ENCODE measurements at regions not wholly inside any gene's neighbourhood (a gene's known extent, or its start where the extent isn't known, plus 50 kb on each side); places are given as distances from the start of the nearest gene placed in this dataset.

- Histone ChIP-seq H3K9me3 (ENCODE audit: control insufficient read depth, low read length) (peaks cover 2% of the 10 kb centered on the region), H3K4me1 (no peaks in the 10 kb centered on the region), H3K36me3 (ENCODE audit: control insufficient read depth, insufficient read depth, low read length) (no peaks in the 10 kb centered on the region), H3K9ac (no peak overlapping the region), H3K27me3 (ENCODE audit: control insufficient read depth, insufficient read depth, low read length) (no peaks in the 10 kb centered on the region), H3K79me2 (no peaks in the 10 kb centered on the region), H3K27ac (no peak overlapping the region), H3K4me2 (ENCODE audit: low read length) (no peak overlapping the region), H3K4me3 (ENCODE audit: low read depth, low read length) (no peak overlapping the region), H2AFZ (no peak overlapping the region)
- no peak for TF ChIP-seq CTCF (IDR thresholded peaks at IDR 0.05)
Observed at GRCh38 chr5:110201791-110202190, 512.1 kb downstream of the MAN2A1 start.

GRCh38 chr5:110203661-110204060, 513.9 kb downstream of the MAN2A1 start:
- no peaks in the 10 kb centered on the region for H3K4me1 ChIP-seq
- H3K9me3 ChIP-seq (ENCODE audit: control insufficient read depth, low read length): no peaks in the 10 kb centered on the region
- H3K4me3 ChIP-seq (ENCODE audit: low read depth, low read length): no peak overlapping the region
- no peak overlapping the region for H3K4me2 ChIP-seq (ENCODE audit: low read length)
- no peak overlapping the region for H3K9ac ChIP-seq
- no peaks in the 10 kb centered on the region for H3K79me2 ChIP-seq
- no peaks in the 10 kb centered on the region for H3K36me3 ChIP-seq (ENCODE audit: control insufficient read depth, insufficient read depth, low read length)
- H3K27ac ChIP-seq: no peak overlapping the region
- no peaks in the 10 kb centered on the region for H3K27me3 ChIP-seq (ENCODE audit: control insufficient read depth, insufficient read depth, low read length)
- no peak overlapping the region for H2AFZ ChIP-seq
- no peak for TF ChIP-seq CTCF (IDR thresholded peaks at IDR 0.05)

- H3K27ac ChIP-seq: no peak overlapping the region
- H3K36me3 ChIP-seq (ENCODE audit: control insufficient read depth, insufficient read depth, low read length): no peaks in the 10 kb centered on the region
- H3K9ac ChIP-seq: no peak overlapping the region
- no peaks in the 10 kb centered on the region for H3K79me2 ChIP-seq
- no peak overlapping the region for H2AFZ ChIP-seq
- no peaks in the 10 kb centered on the region for H3K9me3 ChIP-seq (ENCODE audit: control insufficient read depth, low read length)
- no peaks in the 10 kb centered on the region for H3K27me3 ChIP-seq (ENCODE audit: control insufficient read depth, insufficient read depth, low read length)
- H3K4me2 ChIP-seq (ENCODE audit: low read length): no peak overlapping the region
- no peaks in the 10 kb centered on the region for H3K4me1 ChIP-seq
- no peak overlapping the region for H3K4me3 ChIP-seq (ENCODE audit: low read depth, low read length)
- no peak for TF ChIP-seq CTCF (IDR thresholded peaks at IDR 0.05)
Observed at GRCh38 chr5:110209401-110209800, 517.1 kb downstream of the TMEM232 start.

- TF ChIP-seq CTCF (IDR thresholded peaks at IDR 0.05): no peak
- Histone ChIP-seq H3K4me1 (no peaks in the 10 kb centered on the region), H3K36me3 (ENCODE audit: control insufficient read depth, insufficient read depth, low read length) (no peaks in the 10 kb centered on the region), H3K4me3 (ENCODE audit: low read depth, low read length) (no peak overlapping the region), H3K27me3 (ENCODE audit: control insufficient read depth, insufficient read depth, low read length) (no peaks in the 10 kb centered on the region), H3K79me2 (no peaks in the 10 kb centered on the region), H3K27ac (no peak overlapping the region), H2AFZ (no peak overlapping the region), H3K9ac (no peak overlapping the region), H3K4me2 (ENCODE audit: low read length) (no peak overlapping the region), H3K9me3 (ENCODE audit: control insufficient read depth, low read length) (no peaks in the 10 kb centered on the region)
Observed at GRCh38 chr5:110218981-110219380, 507.5 kb downstream of the TMEM232 start.

- H3K79me2 ChIP-seq: no peaks in the 10 kb centered on the region
- H3K27ac ChIP-seq: no peak overlapping the region
- no peak overlapping the region for H2AFZ ChIP-seq
- H3K4me3 ChIP-seq (ENCODE audit: low read depth, low read length): no peak overlapping the region
- H3K36me3 ChIP-seq (ENCODE audit: control insufficient read depth, insufficient read depth, low read length): no peaks in the 10 kb centered on the region
- no peaks in the 10 kb centered on the region for H3K4me1 ChIP-seq
- no peak overlapping the region for H3K9ac ChIP-seq
- no peaks in the 10 kb centered on the region for H3K9me3 ChIP-seq (ENCODE audit: control insufficient read depth, low read length)
- no peaks in the 10 kb centered on the region for H3K27me3 ChIP-seq (ENCODE audit: control insufficient read depth, insufficient read depth, low read length)
- no peak overlapping the region for H3K4me2 ChIP-seq (ENCODE audit: low read length)
- TF ChIP-seq CTCF (IDR thresholded peaks at IDR 0.05): no peak
Observed at GRCh38 chr5:110219769-110220168, 506.7 kb downstream of the TMEM232 start.

Measured in parathyroid adenoma (tissue), 2 donors.